ENCODE measurements at regions not wholly inside any gene's neighbourhood (a gene's known extent, or its start where the extent isn't known, plus 50 kb on each side); places are given as distances from the start of the nearest gene placed in this dataset.

DNA sequence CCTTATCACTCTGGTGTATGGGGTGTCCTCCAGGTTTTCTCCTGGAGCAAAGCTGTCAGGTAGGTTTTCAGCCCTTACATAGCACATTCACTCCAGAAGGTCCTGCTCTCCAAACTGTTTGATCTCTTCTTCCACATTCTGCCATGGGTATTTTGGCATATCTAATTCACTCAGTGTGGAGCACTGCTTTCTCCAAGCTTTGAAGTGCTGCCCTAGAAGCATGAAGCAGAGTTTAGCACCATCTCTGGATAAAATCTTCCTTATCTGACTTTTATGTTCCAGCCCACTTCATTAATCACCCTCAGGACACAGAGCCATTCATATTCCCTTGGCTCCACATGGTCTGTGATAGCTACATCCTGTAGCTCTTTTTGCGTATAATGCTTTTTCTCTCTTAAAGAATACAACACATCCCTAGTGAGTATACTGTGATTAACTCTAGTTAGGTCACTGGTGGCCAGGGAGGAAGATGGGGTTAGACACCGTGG is 56.7 kb upstream of the ARHGAP28 start:
- TF ChIP-seq, protein P1, sequence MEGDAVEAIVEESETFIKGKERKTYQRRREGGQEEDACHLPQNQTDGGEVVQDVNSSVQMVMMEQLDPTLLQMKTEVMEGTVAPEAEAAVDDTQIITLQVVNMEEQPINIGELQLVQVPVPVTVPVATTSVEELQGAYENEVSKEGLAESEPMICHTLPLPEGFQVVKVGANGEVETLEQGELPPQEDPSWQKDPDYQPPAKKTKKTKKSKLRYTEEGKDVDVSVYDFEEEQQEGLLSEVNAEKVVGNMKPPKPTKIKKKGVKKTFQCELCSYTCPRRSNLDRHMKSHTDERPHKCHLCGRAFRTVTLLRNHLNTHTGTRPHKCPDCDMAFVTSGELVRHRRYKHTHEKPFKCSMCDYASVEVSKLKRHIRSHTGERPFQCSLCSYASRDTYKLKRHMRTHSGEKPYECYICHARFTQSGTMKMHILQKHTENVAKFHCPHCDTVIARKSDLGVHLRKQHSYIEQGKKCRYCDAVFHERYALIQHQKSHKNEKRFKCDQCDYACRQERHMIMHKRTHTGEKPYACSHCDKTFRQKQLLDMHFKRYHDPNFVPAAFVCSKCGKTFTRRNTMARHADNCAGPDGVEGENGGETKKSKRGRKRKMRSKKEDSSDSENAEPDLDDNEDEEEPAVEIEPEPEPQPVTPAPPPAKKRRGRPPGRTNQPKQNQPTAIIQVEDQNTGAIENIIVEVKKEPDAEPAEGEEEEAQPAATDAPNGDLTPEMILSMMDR (IDR thresholded peaks at IDR 0.05) = no peak
- no peak for TF ChIP-seq EZH2 (IDR thresholded peaks at IDR 0.05; ENCODE audit: borderline replicate concordance, insufficient read depth, low read depth, low read length, poor library complexity, severe bottlenecking)
